ENCODE measurements at regions not wholly inside any gene's neighbourhood (a gene's known extent, or its start where the extent isn't known, plus 50 kb on each side); places are given as distances from the start of the nearest gene placed in this dataset.

- no peaks in the 10 kb centered on the region for H3K27me3 ChIP-seq (ENCODE audit: control insufficient read depth in 1 of 2, insufficient read depth in 2 of 2, low read length in 2 of 2)
- no peak overlapping the region for H3K4me3 ChIP-seq (ENCODE audit: low read depth in 1 of 2, low read length in 2 of 2)
- H3K9me3 ChIP-seq (ENCODE audit: low read length) = peaks cover 4% of the 10 kb centered on the region
- no peaks in the 10 kb centered on the region for H3K36me3 ChIP-seq (ENCODE audit: insufficient read depth, low read length)
- H3K9ac ChIP-seq (ENCODE audit: low read length) = no peak overlapping the region
- no peak overlapping the region for H3K27ac ChIP-seq (ENCODE audit: low read depth, low read length)
- no peaks in the 10 kb centered on the region for H3K4me1 ChIP-seq (ENCODE audit: insufficient read depth, low read length)
These were observed 356.2 kb downstream of the SV2B start for GRCh38 chr15:91456251-91456718.

DNA sequence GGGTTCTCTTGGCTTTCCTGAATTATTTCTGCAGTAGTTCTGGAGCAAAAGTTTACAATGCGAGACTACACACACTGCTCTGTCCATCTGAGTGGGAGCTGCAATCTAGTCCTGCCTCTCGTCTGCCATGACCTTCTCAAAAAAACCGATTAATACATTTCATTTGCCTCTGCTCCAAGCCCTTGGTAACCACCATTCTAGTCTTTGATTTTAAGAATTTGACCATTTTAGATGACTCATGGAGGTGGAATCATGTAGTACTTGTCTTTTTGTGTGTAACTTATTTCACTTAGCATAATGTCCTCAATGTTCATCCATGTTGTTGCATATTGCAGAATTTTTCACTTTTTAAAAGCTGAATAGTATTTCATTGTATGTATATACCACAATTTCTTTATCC lies 356.9 kb downstream of the SV2B start:
- Histone ChIP-seq H3K27me3 (ENCODE audit: control insufficient read depth in 1 of 2, insufficient read depth in 2 of 2, low read length in 2 of 2) (no peaks in the 10 kb centered on the region), H3K4me1 (ENCODE audit: insufficient read depth, low read length) (no peaks in the 10 kb centered on the region), H3K9me3 (ENCODE audit: low read length) (peaks cover 4% of the 10 kb centered on the region), H3K27ac (ENCODE audit: low read depth, low read length) (no peak overlapping the region), H3K4me3 (ENCODE audit: low read depth in 1 of 2, low read length in 2 of 2) (no peak overlapping the region), H3K9ac (ENCODE audit: low read length) (no peak overlapping the region), H3K36me3 (ENCODE audit: insufficient read depth, low read length) (no peaks in the 10 kb centered on the region)

GRCh38 chr15:91461377-91461776 lies 361.3 kb downstream of the SV2B start:
- H3K4me3 ChIP-seq (ENCODE audit: low read depth in 1 of 2, low read length in 2 of 2) = no peak overlapping the region
- no peak overlapping the region for H3K27ac ChIP-seq (ENCODE audit: low read depth, low read length)
- H3K9me3 ChIP-seq (ENCODE audit: low read length) = peaks cover 3% of the 10 kb centered on the region
- H3K9ac ChIP-seq (ENCODE audit: low read length) = no peak overlapping the region
- H3K36me3 ChIP-seq (ENCODE audit: insufficient read depth, low read length) = no peaks in the 10 kb centered on the region
- H3K4me1 ChIP-seq (ENCODE audit: insufficient read depth, low read length) = no peaks in the 10 kb centered on the region
- no peaks in the 10 kb centered on the region for H3K27me3 ChIP-seq (ENCODE audit: control insufficient read depth in 1 of 2, insufficient read depth in 2 of 2, low read length in 2 of 2)

- Histone ChIP-seq H3K4me3 (ENCODE audit: low read depth in 1 of 2, low read length in 2 of 2) (no peak overlapping the region), H3K9me3 (ENCODE audit: low read length) (no peaks in the 10 kb centered on the region), H3K9ac (ENCODE audit: low read length) (no peak overlapping the region), H3K27me3 (ENCODE audit: control insufficient read depth in 1 of 2, insufficient read depth in 2 of 2, low read length in 2 of 2) (no peaks in the 10 kb centered on the region), H3K27ac (ENCODE audit: low read depth, low read length) (no peak overlapping the region), H3K36me3 (ENCODE audit: insufficient read depth, low read length) (no peaks in the 10 kb centered on the region), H3K4me1 (ENCODE audit: insufficient read depth, low read length) (no peaks in the 10 kb centered on the region)
These were observed 365.0 kb downstream of the SV2B start for GRCh38 chr15:91465086-91465485.

- Histone ChIP-seq H3K4me1 (ENCODE audit: insufficient read depth, low read length) (no peaks in the 10 kb centered on the region), H3K27ac (ENCODE audit: low read depth, low read length) (no peak overlapping the region), H3K27me3 (ENCODE audit: control insufficient read depth in 1 of 2, insufficient read depth in 2 of 2, low read length in 2 of 2) (no peaks in the 10 kb centered on the region), H3K9ac (ENCODE audit: low read length) (no peak overlapping the region), H3K4me3 (ENCODE audit: low read depth in 1 of 2, low read length in 2 of 2) (no peak overlapping the region), H3K9me3 (ENCODE audit: low read length) (no peaks in the 10 kb centered on the region), H3K36me3 (ENCODE audit: insufficient read depth, low read length) (no peaks in the 10 kb centered on the region)
These were observed 365.6 kb downstream of the SV2B start for GRCh38 chr15:91465696-91466095.

- no peak overlapping the region for H3K27ac ChIP-seq (ENCODE audit: low read depth, low read length)
These were observed 369.0 kb downstream of the SV2B start for GRCh38 chr15:91468871-91469580.

GRCh38 chr15:91469632-91470567 lies 369.8 kb downstream of the SV2B start:
- Histone ChIP-seq H3K27ac (ENCODE audit: low read depth, low read length) (no peak overlapping the region), H3K27me3 (ENCODE audit: control insufficient read depth in 1 of 2, insufficient read depth in 2 of 2, low read length in 2 of 2) (no peaks in the 10 kb centered on the region), H3K36me3 (ENCODE audit: insufficient read depth, low read length) (no peaks in the 10 kb centered on the region), H3K4me3 (ENCODE audit: low read depth in 1 of 2, low read length in 2 of 2) (no peak overlapping the region), H3K9ac (ENCODE audit: low read length) (no peak overlapping the region), H3K4me1 (ENCODE audit: insufficient read depth, low read length) (no peaks in the 10 kb centered on the region), H3K9me3 (ENCODE audit: low read length) (no peaks in the 10 kb centered on the region)

More at GRCh38 chr15:91468871-91469580, 369.0 kb downstream of the SV2B start:
- Histone ChIP-seq H3K9me3 (ENCODE audit: low read length) (no peaks in the 10 kb centered on the region), H3K27me3 (ENCODE audit: control insufficient read depth in 1 of 2, insufficient read depth in 2 of 2, low read length in 2 of 2) (no peaks in the 10 kb centered on the region), H3K9ac (ENCODE audit: low read length) (no peak overlapping the region), H3K36me3 (ENCODE audit: insufficient read depth, low read length) (no peaks in the 10 kb centered on the region), H3K4me1 (ENCODE audit: insufficient read depth, low read length) (no peaks in the 10 kb centered on the region), H3K4me3 (ENCODE audit: low read depth in 1 of 2, low read length in 2 of 2) (no peak overlapping the region)

DNA sequence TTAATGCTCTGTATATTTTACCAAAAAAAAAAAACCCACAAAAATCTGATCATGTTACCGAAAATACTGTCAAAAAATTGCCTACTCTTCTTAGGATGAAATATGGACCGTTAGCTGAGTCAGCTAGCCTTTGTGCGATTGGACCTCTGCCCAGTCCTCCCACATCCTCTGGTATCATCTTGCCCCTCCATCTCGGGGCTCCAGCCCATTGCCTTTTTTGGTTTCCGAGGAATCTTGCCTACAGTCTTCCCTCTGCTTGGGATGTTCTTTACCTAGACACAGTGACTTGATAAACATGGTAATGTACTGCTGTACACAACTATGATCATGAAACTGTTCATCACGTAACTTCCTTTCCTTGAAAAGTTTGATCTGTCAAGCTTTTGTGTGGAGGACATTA lies 371.4 kb downstream of the SV2B start:
- H3K4me1 ChIP-seq (ENCODE audit: insufficient read depth, low read length) = no peaks in the 10 kb centered on the region
- no peak overlapping the region for H3K9ac ChIP-seq (ENCODE audit: low read length)
- H3K9me3 ChIP-seq (ENCODE audit: low read length) = no peaks in the 10 kb centered on the region
- no peaks in the 10 kb centered on the region for H3K36me3 ChIP-seq (ENCODE audit: insufficient read depth, low read length)
- no peak overlapping the region for H3K4me3 ChIP-seq (ENCODE audit: low read depth in 1 of 2, low read length in 2 of 2)
- H3K27me3 ChIP-seq (ENCODE audit: control insufficient read depth in 1 of 2, insufficient read depth in 2 of 2, low read length in 2 of 2) = no peaks in the 10 kb centered on the region
- H3K27ac ChIP-seq (ENCODE audit: low read depth, low read length) = no peak overlapping the region

DNA sequence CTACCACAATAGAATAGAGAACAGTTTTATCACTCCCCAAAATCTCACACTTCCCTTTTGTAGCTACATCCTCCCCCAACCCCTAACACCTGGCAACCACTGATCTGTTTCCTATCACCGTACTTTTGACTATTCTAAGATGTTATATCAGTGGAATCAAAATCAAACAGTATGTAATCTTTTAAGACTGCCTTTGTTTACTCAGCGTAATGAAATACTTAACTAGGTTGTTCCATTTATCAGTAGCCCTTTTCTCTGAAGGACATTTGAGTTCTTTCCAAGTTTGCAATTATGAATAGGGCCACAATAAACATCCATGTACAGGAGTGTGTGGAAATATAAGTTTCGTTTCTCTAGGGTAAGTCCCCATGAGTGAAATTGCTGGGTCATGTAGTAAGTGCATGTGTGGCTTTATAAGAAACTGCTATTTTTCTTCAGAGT lies 372.3 kb downstream of the SV2B start:
- Histone ChIP-seq H3K27me3 (ENCODE audit: control insufficient read depth in 1 of 2, insufficient read depth in 2 of 2, low read length in 2 of 2) (no peaks in the 10 kb centered on the region), H3K4me3 (ENCODE audit: low read depth in 1 of 2, low read length in 2 of 2) (no peak overlapping the region), H3K9me3 (ENCODE audit: low read length) (no peaks in the 10 kb centered on the region)

GRCh38 chr15:91473894-91474545 lies 374.0 kb downstream of the SV2B start:
- Histone ChIP-seq H3K27me3 (ENCODE audit: control insufficient read depth in 1 of 2, insufficient read depth in 2 of 2, low read length in 2 of 2) (no peaks in the 10 kb centered on the region), H3K9ac (ENCODE audit: low read length) (no peak overlapping the region), H3K9me3 (ENCODE audit: low read length) (no peaks in the 10 kb centered on the region), H3K4me3 (ENCODE audit: low read depth in 1 of 2, low read length in 2 of 2) (no peak overlapping the region), H3K36me3 (ENCODE audit: insufficient read depth, low read length) (no peaks in the 10 kb centered on the region), H3K27ac (ENCODE audit: low read depth, low read length) (no peak overlapping the region), H3K4me1 (ENCODE audit: insufficient read depth, low read length) (no peaks in the 10 kb centered on the region)

More for the DNA sequence above, 372.3 kb downstream of the SV2B start:
- Histone ChIP-seq H3K9ac (ENCODE audit: low read length) (no peak overlapping the region), H3K36me3 (ENCODE audit: insufficient read depth, low read length) (no peaks in the 10 kb centered on the region), H3K4me1 (ENCODE audit: insufficient read depth, low read length) (no peaks in the 10 kb centered on the region), H3K27ac (ENCODE audit: low read depth, low read length) (no peak overlapping the region)

GRCh38 chr15:91476861-91477260 lies 376.6 kb upstream of the SLCO3A1 start:
- Histone ChIP-seq H3K9ac (ENCODE audit: low read length) (no peak overlapping the region), H3K4me1 (ENCODE audit: insufficient read depth, low read length) (no peaks in the 10 kb centered on the region), H3K27me3 (ENCODE audit: control insufficient read depth in 1 of 2, insufficient read depth in 2 of 2, low read length in 2 of 2) (no peaks in the 10 kb centered on the region), H3K9me3 (ENCODE audit: low read length) (no peaks in the 10 kb centered on the region), H3K36me3 (ENCODE audit: insufficient read depth, low read length) (no peaks in the 10 kb centered on the region), H3K27ac (ENCODE audit: low read depth, low read length) (no peak overlapping the region), H3K4me3 (ENCODE audit: low read depth in 1 of 2, low read length in 2 of 2) (no peak overlapping the region)

Data from muscle layer of colon (tissue), 2 donors.